ENCODE measurements at regions not wholly inside any gene's neighbourhood (a gene's known extent, or its start where the extent isn't known, plus 50 kb on each side); places are given as distances from the start of the nearest gene placed in this dataset.

GRCh38 chr11:71343828-71344400, 91.5 kb upstream of the SHANK2 start:
- no peak for DNase-seq (ENCODE audit: low spot score)
- no peak for TF ChIP-seq EZH2 (IDR thresholded peaks at IDR 0.05; ENCODE audit: low read depth, unreplicated experiment)
- no peak for TF ChIP-seq ZNF462 (CRISPR knock-in tag; IDR thresholded peaks at IDR 0.05)
- TF ChIP-seq ZNF331 (CRISPR knock-in tag; IDR thresholded peaks at IDR 0.05; ENCODE audit: low read depth): no peak
- TF ChIP-seq REST (IDR thresholded peaks at IDR 0.05; ENCODE audit: unreplicated experiment): no peak
- TF ChIP-seq ETS1 (IDR thresholded peaks at IDR 0.05): no peak
- H4K20me1 ChIP-seq (replicated peaks; ENCODE audit: insufficient read depth): no peaks in the 10 kb centered on the region
- H3K27ac Mint-ChIP-seq: no peak overlapping the region
- H3F3A ChIP-seq (replicated peaks; ENCODE audit: low read depth): no peaks in the 10 kb centered on the region
- peak; percentile 22 for ATAC-seq
- H3K4me1 ChIP-seq (ENCODE audit: insufficient read depth): peaks cover 5% of the 10 kb centered on the region; the same call in 1 of the 2 replicates
- no peak overlapping the region for H3K4me2 ChIP-seq
- H3K36me3 Mint-ChIP-seq (ENCODE audit: low read depth): no peaks in the 10 kb centered on the region; the same call in 2 of the 3 replicates
- H3K4me1 Mint-ChIP-seq: peaks cover 9% of the 10 kb centered on the region
- no peaks in the 10 kb centered on the region for H3K9me2 ChIP-seq (ENCODE audit: insufficient read depth)
- no peaks in the 10 kb centered on the region for H3K36me3 ChIP-seq (ENCODE audit: insufficient read depth)
- no peak overlapping the region for H3K27ac ChIP-seq (ENCODE audit: low read depth)
- H3K79me2 ChIP-seq (replicated peaks; ENCODE audit: insufficient read depth): no peaks in the 10 kb centered on the region
- H3K27me3 Mint-ChIP-seq (ENCODE audit: insufficient read depth, low read depth, poor library complexity): peaks cover 11% of the 10 kb centered on the region
- H2AFZ ChIP-seq: peak overlapping the region; percentile 69
- H3K4me3 ChIP-seq: no peak overlapping the region
- peaks cover 4% of the 10 kb centered on the region for H3K9me3 Mint-ChIP-seq
- H3K27me3 ChIP-seq (ENCODE audit: insufficient read depth): no peaks in the 10 kb centered on the region
- no peak overlapping the region for H3K4me3 Mint-ChIP-seq

Data from GM23338 (cell line).